ENCODE measurements at regions not wholly inside any gene's neighbourhood (a gene's known extent, or its start where the extent isn't known, plus 50 kb on each side); places are given as distances from the start of the nearest gene placed in this dataset.

GRCh38 chr15:96014939-96015338, 315.6 kb upstream of the NR2F2 start:
- Mint-ChIP-seq H3K4me3 (no peak overlapping the region), H3K27ac (no peak overlapping the region), H3K36me3 (ENCODE audit: low read depth) (no peaks in the 10 kb centered on the region), H3K4me1 (no peaks in the 10 kb centered on the region), H3K27me3 (peaks cover 16% of the 10 kb centered on the region), H3K9me3 (no peaks in the 10 kb centered on the region)
- ATAC-seq (no peak), DNase-seq (no peak)

DNA sequence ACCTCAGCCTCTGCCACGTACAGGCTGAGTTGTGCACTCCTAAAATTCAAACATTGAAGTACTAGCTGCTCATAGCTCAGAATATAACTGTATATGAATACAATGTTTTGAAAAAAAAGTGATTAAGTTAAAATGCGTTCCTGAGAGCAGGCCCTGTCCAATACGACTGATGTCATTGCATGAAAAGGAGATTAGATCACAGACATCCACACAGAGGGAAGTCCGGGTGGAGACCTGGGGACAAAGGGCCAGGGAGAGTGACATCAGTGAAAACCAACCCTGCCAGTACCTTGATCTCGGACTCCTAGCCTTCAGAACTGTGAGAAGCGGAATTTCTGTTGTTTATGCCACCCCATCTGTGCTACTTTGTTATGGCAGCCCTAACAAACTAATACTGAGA, 311.4 kb upstream of the NR2F2 start:
- H3K36me3 Mint-ChIP-seq (ENCODE audit: low read depth), result no peaks in the 10 kb centered on the region
- H3K27me3 Mint-ChIP-seq, result peaks cover 8% of the 10 kb centered on the region
- no peak overlapping the region for H3K4me3 Mint-ChIP-seq
- no peak overlapping the region for H3K27ac Mint-ChIP-seq
- H3K9me3 Mint-ChIP-seq, result no peaks in the 10 kb centered on the region
- no peak for DNase-seq
- no peaks in the 10 kb centered on the region for H3K4me1 Mint-ChIP-seq
- no peak for ATAC-seq

- H3K27me3 Mint-ChIP-seq, result peaks cover 5% of the 10 kb centered on the region
- ATAC-seq (no peak), DNase-seq (no peak)
- H3K4me1 Mint-ChIP-seq, result no peaks in the 10 kb centered on the region
- H3K27ac Mint-ChIP-seq, result no peak overlapping the region
- H3K36me3 Mint-ChIP-seq (ENCODE audit: low read depth), result no peaks in the 10 kb centered on the region
- H3K9me3 Mint-ChIP-seq, result no peaks in the 10 kb centered on the region
- H3K4me3 Mint-ChIP-seq, result no peak overlapping the region
Observed at GRCh38 chr15:96020133-96020532, 310.4 kb upstream of the NR2F2 start.

DNA sequence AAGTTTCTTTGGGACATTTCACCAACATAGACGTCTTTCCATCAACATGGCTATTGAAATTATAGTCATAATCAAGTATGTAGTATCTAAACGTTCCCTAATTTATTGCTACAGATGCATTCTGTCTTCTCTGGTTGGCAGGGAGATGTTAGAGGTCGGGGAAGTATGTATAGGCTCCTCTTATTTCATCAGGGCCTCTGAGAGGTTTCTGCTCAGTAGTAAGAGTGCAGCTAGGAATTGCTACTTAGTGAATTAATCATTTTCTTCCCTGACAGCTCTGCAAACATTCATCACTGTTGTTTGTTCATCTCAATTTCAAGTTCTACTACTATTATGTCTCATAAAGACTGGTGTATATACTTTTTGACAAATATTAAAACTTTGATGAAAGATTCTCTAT, 309.7 kb upstream of the NR2F2 start:
- no peak for DNase-seq
- H3K9me3 Mint-ChIP-seq, result no peaks in the 10 kb centered on the region
- no peaks in the 10 kb centered on the region for H3K4me1 Mint-ChIP-seq
- H3K27me3 Mint-ChIP-seq, result peaks cover 5% of the 10 kb centered on the region
- no peaks in the 10 kb centered on the region for H3K36me3 Mint-ChIP-seq (ENCODE audit: low read depth)
- H3K27ac Mint-ChIP-seq, result no peak overlapping the region
- no peak for ATAC-seq
- H3K4me3 Mint-ChIP-seq, result no peak overlapping the region

DNA sequence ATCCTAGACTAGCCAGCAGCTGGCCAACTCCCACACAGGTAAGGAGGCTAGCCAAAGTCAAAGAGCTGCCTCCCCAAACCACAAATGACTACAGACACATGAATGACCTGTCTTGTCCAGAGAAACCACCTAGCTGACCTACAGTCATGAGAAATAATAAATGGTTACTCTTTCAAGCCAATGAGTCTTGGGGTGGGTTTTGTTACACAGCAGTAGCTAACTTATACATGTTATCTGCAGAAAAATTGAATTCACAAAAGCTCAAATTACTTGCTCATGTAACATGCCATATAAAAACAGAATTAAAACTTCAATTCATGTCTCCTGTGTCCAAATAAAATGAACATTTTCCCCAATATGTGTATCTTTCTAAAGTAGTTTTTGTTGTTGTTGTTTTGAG, 307.4 kb upstream of the NR2F2 start:
- DNase-seq (no peak), ATAC-seq (no peak)
- H3K27ac Mint-ChIP-seq, result no peak overlapping the region
- no peak overlapping the region for H3K4me3 Mint-ChIP-seq
- no peaks in the 10 kb centered on the region for H3K36me3 Mint-ChIP-seq (ENCODE audit: low read depth)
- H3K4me1 Mint-ChIP-seq, result no peaks in the 10 kb centered on the region
- peaks cover 7% of the 10 kb centered on the region for H3K27me3 Mint-ChIP-seq
- no peaks in the 10 kb centered on the region for H3K9me3 Mint-ChIP-seq

GRCh38 chr15:96027501-96027900, 303.0 kb upstream of the NR2F2 start:
- Mint-ChIP-seq H3K27ac (no peak overlapping the region), H3K4me1 (no peaks in the 10 kb centered on the region), H3K27me3 (peaks cover 18% of the 10 kb centered on the region), H3K9me3 (peaks cover 3% of the 10 kb centered on the region), H3K36me3 (ENCODE audit: low read depth) (no peaks in the 10 kb centered on the region), H3K4me3 (no peak overlapping the region)
- ATAC-seq (no peak), DNase-seq (no peak)

DNA sequence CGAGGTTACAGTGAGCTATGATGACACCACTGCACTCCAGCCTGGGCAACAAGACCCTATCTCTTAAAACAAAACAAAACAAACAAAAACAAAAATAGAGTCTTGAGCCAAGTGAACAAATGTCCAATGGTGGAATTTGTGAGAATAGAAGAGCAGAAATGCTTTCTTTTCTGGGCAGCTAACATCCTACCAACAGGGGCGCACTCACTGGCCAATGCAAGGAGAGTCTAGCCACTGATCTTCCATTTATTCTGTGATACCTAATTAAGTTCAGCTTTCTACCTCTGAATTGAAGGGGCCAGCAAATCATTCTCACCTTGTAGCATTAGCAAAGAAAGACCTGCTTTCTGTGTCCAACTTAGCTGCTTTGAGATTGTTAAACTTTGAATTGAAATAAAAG, 301.9 kb upstream of the NR2F2 start:
- H3K27ac Mint-ChIP-seq, result no peak overlapping the region
- DNase-seq (no peak), ATAC-seq (no peak)
- H3K27me3 Mint-ChIP-seq, result peaks cover 26% of the 10 kb centered on the region
- H3K36me3 Mint-ChIP-seq (ENCODE audit: low read depth), result no peaks in the 10 kb centered on the region
- H3K4me3 Mint-ChIP-seq, result no peak overlapping the region
- peaks cover 3% of the 10 kb centered on the region for H3K9me3 Mint-ChIP-seq
- H3K4me1 Mint-ChIP-seq, result no peaks in the 10 kb centered on the region

GRCh38 chr15:96029172-96029571, 301.3 kb upstream of the NR2F2 start:
- DNase-seq (no peak), ATAC-seq (no peak)
- Mint-ChIP-seq H3K27me3 (peaks cover 25% of the 10 kb centered on the region), H3K4me1 (no peaks in the 10 kb centered on the region), H3K9me3 (peaks cover 3% of the 10 kb centered on the region), H3K27ac (no peak overlapping the region), H3K4me3 (no peak overlapping the region), H3K36me3 (ENCODE audit: low read depth) (no peaks in the 10 kb centered on the region)

DNA sequence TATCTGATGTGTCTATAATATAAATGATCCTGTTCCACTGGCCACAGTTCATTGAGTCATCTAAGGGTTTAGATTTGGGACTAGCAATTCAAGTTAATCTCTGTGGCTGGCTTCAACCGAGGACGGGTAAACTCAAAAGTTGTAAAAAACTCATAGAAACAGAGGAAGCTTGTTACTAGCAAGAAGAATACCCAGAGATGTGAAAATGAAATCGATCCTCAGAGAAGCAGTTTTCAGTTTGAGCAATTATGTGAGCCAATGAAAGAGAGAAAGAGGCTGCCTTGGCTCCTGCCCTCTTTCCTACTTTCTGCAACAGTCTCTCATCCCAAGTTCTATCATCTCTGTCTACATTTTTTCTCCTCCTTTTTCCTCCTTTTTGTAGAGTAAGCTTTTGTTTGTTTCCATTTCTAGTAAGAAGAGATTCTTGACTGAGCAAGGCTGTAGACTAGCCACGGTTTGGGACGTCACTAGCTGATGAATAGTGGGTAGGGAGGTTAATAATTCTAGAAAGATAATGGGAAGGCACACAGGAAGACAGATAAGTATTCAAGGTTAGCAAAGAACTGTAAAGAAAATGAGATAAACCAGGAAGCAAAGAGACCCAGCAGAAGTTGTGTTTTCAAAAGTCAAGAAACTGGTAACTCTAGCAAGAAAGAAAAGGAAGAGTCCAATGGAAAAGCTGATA, 298.9 kb upstream of the NR2F2 start:
- H3K27me3 Mint-ChIP-seq, result peaks cover 39% of the 10 kb centered on the region
- DNase-seq, result no peak
- no peak for ATAC-seq
- H3K4me3 Mint-ChIP-seq, result no peak overlapping the region
- no peaks in the 10 kb centered on the region for H3K4me1 Mint-ChIP-seq
- H3K9me3 Mint-ChIP-seq, result peaks cover 3% of the 10 kb centered on the region
- no peak overlapping the region for H3K27ac Mint-ChIP-seq
- no peaks in the 10 kb centered on the region for H3K36me3 Mint-ChIP-seq (ENCODE audit: low read depth)

- Mint-ChIP-seq H3K27me3 (peaks cover 52% of the 10 kb centered on the region), H3K27ac (no peak overlapping the region), H3K4me3 (no peak overlapping the region), H3K36me3 (ENCODE audit: low read depth) (no peaks in the 10 kb centered on the region), H3K9me3 (peaks cover 3% of the 10 kb centered on the region), H3K4me1 (peaks cover 6% of the 10 kb centered on the region)
- no peak for DNase-seq
- no peak for ATAC-seq
Observed at GRCh38 chr15:96035091-96035490, 295.4 kb upstream of the NR2F2 start.

DNA sequence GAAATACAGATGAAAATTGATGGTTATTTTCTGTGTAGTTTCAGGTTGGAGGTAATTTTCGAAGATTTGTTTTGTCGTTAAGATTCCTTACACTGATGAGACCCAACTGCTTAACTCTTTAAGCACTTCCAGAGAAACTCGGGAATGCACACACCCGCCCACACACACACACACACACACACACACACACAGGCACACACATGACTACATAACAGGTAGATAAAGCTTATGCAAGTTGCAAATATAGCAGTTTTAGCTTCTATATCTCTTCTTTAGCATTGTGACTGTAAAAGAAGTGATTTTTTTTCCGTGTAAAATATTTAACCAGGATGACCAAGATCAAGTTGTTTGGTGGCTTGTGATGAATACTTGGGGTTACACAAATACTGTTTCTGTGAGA, 294.9 kb upstream of the NR2F2 start:
- Mint-ChIP-seq H3K27ac (no peak overlapping the region), H3K4me3 (no peak overlapping the region), H3K36me3 (ENCODE audit: low read depth) (no peaks in the 10 kb centered on the region), H3K9me3 (peaks cover 2% of the 10 kb centered on the region), H3K27me3 (peaks cover 56% of the 10 kb centered on the region), H3K4me1 (peaks cover 6% of the 10 kb centered on the region)
- no peak for DNase-seq
- no peak for ATAC-seq

DNA sequence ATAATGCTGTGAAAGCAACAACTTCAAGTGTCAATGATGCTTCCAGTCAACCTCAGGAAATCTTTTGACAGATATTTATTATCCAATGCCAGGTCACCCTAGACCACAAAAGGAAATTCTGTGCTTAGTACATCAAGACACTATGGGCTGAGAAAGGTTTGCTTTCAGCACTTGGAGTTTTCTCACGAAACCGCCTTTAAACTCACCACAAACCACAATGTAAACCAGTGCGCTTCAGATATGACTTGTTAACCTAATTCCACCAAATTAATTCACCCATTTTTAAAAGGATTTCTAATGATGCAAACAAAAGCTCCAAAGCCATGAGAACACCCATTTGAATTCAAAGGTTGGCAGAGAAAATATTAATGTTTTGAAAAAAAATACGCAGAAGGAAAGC, 292.9 kb upstream of the NR2F2 start:
- no peak overlapping the region for H3K4me3 Mint-ChIP-seq

DNA sequence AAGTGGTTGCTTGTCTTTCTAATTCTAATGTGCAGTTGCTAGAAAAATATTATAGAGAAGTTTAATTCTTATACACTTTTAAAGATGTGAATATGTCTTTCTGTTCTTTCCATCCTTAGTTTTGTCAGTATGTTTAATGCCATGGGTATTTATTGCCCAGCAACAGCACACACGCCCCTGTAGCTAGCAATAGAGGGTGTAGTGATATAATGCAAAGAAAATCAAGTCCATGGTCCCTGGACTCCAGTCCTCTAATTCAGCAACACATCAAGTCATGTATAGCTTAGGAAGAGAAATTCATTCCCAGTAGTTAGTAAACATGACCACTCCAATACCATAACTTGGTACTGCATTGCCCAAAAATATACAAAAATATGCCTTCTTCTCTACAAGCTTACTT, 292.4 kb upstream of the NR2F2 start:
- no peak for ATAC-seq
- peaks cover 59% of the 10 kb centered on the region for H3K27me3 Mint-ChIP-seq
- no peak overlapping the region for H3K4me3 Mint-ChIP-seq
- no peaks in the 10 kb centered on the region for H3K36me3 Mint-ChIP-seq (ENCODE audit: low read depth)
- no peaks in the 10 kb centered on the region for H3K9me3 Mint-ChIP-seq
- peaks cover 9% of the 10 kb centered on the region for H3K4me1 Mint-ChIP-seq
- no peak overlapping the region for H3K27ac Mint-ChIP-seq
- DNase-seq, result no peak

More for the DNA sequence above, 292.9 kb upstream of the NR2F2 start:
- DNase-seq (no peak), ATAC-seq (peak; percentile 46)
- peaks cover 8% of the 10 kb centered on the region for H3K4me1 Mint-ChIP-seq
- H3K9me3 Mint-ChIP-seq, result no peaks in the 10 kb centered on the region
- H3K36me3 Mint-ChIP-seq (ENCODE audit: low read depth), result no peaks in the 10 kb centered on the region
- peaks cover 57% of the 10 kb centered on the region for H3K27me3 Mint-ChIP-seq
- no peak overlapping the region for H3K27ac Mint-ChIP-seq

DNA sequence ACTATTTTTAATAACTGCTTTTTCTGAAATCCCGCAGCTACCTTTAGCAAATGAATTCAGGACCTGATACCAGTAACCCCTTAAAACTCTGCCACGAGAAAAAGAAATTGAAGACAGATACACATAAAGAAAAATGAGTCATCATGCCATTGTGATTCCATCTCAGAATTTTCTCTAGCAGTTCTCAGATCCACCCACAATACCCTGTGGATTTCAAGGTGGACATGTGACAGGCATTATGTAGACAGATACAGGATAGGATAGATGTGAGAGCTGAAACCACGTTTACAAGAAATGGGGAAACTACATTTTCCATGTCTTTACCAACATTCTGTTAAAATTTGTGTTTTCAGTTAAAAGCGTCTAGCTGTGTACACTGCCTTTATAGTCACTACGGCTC, 291.9 kb upstream of the NR2F2 start:
- DNase-seq (no peak), ATAC-seq (no peak)
- Mint-ChIP-seq H3K4me1 (peaks cover 9% of the 10 kb centered on the region), H3K27me3 (peaks cover 58% of the 10 kb centered on the region), H3K27ac (no peak overlapping the region), H3K9me3 (no peaks in the 10 kb centered on the region), H3K36me3 (ENCODE audit: low read depth) (no peaks in the 10 kb centered on the region), H3K4me3 (no peak overlapping the region)

- Mint-ChIP-seq H3K4me3 (no peak overlapping the region), H3K27ac (no peak overlapping the region), H3K27me3 (peaks cover 56% of the 10 kb centered on the region)
Observed at GRCh38 chr15:96041982-96042733, 288.3 kb upstream of the NR2F2 start.

More at GRCh38 chr15:96041982-96042733, 288.3 kb upstream of the NR2F2 start:
- no peak for DNase-seq
- Mint-ChIP-seq H3K4me1 (peaks cover 8% of the 10 kb centered on the region), H3K9me3 (no peaks in the 10 kb centered on the region), H3K36me3 (ENCODE audit: low read depth) (no peaks in the 10 kb centered on the region)
- no peak for ATAC-seq

Data from activated naive CD8-positive, alpha-beta T cell treated with anti-CD3 and anti-CD28 coated beads, Interleukin-2, amount 50 U/mL, for 24 hours (primary cell).